Fibroblast of skin of right quadriceps (primary cell): ENCODE measurements at regions not wholly inside any gene's neighbourhood (a gene's known extent, or its start where the extent isn't known, plus 50 kb on each side); places are given as distances from the start of the nearest gene placed in this dataset.

ENCODE experiments used
- DNase-seq: peaks from one replicate; pipeline ENCODE4 v3.0.0-alpha.2; 2013

DNA sequence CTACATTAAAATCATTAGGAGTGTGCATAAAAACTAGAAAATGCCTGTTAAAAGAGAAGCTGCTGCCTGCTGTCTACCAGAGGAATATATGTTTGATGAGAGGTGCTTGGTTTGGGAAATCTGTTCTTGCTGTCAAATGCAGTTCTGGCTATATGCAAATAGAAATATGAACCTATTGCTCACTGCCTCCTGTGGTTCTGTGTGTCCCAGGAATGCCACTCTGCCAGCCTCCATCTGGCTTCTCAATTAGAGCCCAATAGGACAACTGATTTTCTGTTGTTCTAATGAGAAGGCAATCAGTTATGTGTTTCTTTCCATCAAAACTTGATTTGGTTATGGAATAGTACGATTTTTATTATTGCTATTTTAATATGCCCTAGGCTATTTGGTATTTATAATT, 759.7 kb downstream of the HDGFL1 start:
- DNase-seq = no peak

DNA sequence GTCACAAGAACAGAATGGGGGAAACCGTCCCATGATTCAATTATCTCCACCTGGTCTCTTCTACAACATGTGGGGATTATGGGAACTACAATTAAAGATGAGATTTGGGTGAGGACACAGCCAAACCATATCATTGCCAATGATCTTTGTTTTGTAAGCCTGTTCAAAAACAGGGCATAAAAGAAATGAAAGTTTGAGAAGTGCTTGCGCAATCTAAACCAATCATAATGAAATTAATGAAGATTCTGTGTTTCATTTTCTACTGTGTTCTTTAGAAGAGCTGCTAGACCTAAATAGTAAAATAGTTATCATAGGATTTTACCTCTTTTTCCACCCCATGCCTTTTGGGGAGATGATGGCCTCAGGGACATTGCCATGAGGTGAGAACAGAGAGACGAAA, 761.3 kb downstream of the HDGFL1 start:
- no peak for DNase-seq

DNA sequence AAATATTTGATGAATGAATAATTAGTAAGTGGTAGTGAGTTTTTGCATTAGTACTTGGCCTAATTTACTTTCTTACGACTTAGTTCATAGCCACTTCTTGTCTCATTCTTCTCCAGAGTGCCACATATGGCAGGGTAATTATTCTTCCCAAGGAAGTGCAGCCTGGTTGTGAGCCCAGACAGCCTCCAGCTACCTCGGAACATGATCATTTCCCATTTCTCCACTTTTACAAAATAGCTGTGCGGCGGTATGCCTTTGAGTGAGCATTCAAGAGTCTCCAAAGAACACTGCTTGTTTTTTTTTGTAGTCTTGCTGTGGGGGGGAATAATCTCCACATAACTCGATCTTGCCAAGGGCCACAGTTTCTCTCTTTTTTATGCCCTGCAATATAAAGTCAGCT, 765.0 kb downstream of the HDGFL1 start:
- DNase-seq = no peak

DNA sequence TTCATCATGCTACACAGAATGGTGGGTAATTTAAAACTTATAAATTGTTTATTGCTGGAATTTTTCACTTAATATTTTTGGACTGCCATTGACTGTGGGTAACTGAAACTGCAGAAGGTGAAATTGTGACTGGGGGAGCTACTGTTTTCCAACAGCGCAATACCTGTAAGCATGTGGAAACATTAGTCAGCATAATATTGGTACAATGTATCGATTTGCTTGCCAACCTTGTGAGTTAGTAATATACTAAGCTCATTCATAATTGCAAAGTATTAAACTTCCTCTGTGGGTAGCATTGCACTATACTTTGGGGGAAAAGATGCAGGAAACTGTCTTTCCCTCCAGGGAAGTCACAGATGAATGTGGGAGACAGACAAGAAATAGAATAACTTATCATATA, 766.5 kb downstream of the HDGFL1 start:
- no peak for DNase-seq

DNA sequence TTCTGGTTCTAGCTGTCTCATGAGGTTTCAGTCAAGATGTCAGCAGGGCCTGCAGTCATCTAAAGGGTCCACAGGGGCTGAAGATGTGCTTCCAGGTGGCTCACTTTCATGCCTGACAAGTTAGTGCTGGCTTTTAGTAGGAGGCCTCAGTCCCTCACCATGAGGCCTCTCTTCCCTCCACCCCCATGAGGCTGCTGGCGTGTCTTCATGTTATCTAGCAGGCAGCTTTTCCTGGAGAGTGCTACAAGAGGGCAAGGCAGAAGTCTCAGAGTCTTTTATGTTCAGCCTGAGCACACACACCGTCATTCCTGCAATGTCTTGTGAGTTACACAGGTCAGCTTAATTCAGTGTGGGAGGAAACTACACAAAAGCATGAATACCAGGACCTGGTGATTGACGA, 769.9 kb downstream of the HDGFL1 start:
- DNase-seq = no peak

DNA sequence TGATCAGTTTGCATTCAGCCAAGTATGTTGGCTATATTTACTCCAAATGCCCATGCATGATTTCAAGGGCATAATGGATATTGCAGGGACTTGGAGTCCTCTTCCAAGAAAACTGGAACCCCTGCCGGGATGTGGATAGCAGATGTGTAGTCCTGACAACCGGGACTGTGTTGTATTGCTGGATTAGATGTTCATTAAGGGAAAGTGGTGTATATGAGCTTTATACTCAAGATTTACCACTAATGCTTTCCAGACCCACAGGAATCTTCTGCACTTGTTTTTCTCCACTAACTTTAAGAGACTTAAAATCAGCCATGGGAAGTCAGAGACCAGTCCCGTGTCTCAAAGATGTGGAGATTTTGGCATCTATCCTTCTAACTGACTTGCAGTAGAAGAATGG, 770.9 kb downstream of the HDGFL1 start:
- no peak for DNase-seq

DNA sequence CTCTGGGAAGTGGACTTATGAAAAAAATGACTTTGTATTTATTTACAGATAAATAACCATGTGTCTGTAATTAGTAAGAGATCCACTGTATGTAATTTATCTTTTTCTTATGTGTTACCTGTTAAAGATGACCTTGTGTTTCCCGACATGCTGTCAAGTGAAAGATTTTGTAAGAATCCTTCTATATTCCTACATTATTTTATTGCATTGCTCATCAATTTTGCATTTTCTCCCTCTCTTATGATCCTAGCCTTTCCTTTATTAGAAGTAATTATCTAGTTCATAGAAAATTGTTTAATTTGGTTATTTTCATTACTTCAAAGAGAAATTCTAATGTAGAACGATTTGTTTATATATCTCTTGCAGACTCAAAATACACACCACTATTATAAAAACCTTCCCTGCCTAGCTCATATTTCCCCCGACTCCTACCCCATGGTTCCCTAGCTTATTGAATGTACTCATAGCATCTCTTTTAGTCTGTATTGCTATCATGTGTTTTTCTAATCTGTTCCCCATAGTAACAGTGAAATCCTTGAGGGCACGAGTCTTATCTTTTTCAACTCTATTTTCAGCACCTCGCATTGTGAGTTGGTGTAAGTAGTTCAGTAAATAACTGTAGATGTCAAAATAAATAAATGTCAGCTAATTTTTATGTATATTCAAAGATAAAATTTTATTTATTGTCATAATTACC, 774.4 kb downstream of the HDGFL1 start:
- DNase-seq = no peak

DNA sequence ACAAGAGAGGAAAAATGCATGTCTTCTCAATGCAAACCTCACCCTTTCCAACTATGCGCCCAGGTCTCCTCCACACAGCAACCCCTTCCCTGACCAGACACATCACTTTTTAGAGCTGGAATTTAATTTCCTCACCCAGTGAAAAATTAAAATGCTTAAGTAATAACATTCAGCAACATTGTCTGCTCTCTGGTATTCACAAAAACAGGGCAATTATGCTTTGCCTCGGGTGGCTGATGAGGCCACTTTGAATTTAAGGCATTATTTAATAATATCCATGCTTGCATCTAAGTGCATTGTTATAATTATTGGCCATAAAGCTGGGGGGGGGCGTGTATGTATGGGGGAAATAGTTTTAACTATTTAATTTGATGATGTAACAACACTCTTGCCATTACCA, 777.8 kb upstream of the NRSN1 start:
- no peak for DNase-seq

DNA sequence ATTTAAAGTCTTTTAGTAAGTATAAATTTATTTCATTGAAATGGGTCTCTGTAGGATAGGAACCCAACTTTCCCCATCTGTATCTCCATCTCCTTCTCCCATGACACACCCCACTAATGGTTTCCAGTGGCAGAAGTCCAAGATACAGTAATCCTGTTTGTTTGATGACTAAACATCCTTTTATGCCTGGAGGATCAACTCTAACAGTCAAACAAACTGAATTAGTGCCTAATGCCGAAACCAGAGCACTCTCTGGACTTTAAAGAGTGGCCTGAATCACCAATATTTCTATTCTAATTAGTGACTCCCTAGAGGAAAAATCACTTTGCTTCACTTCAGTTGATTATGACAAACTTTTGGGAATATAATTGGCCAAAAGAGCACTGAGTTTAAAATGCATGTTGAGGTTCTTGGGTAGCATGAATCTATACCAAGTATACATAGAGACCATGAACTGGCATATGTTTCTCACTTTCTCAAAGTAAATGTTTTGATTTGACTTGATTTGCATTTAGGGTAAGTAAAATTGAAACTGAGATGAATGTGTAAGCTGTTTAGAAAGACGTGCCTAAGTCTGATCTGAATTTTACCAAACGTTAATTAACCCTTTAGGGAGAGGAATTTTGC, 776.4 kb upstream of the NRSN1 start:
- peak; percentile 92 for DNase-seq

DNA sequence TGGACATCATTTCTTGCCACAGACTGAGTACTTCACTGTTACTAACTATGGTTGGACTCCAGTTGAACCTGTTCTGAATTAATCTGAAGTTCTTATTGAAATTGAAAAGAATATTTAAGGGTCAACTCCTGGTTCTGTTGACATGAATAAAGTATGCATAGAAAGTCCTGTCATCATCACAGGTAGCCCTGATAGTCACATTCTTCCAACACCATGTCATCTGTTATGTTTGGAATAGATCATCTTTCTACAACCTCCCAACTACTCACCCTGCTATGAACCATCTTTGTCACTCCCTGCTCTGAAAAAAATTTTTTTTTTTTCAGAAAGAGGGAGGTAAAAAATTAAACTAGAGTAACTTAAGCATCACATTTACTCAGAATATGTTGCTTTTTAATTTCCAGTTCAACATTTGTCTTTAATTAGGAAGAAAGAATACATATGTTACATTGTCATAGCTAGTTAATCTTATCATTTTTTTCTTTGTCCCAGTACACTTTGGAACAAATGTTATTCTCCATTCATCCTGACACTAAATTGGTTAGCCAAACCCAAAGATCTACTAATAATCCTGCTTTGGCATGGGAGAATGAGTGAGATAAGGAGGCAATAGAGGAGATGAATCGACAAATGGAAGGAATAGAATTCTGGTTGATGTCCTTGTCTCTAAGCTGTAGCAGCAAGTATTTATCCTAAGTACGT, 775.1 kb upstream of the NRSN1 start:
- no peak for DNase-seq

DNA sequence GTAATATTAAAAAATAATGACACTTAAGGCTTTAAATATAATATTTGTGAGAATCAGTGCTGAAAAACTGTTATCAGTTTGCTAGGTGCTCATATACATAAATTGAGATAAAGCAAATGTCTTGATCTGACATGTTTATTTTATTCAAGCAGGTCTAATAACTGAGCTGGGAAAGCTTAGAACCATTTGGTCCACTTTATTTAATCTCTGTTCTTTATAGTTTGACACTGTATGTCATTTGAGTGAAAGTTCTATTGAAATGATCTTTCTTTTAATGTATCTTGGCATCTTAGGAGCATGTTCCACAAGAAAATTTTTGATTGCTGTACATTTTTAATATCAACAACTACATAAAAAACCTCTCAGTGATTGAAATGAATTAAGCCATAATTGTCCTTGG, 772.0 kb upstream of the NRSN1 start:
- DNase-seq = no peak

DNA sequence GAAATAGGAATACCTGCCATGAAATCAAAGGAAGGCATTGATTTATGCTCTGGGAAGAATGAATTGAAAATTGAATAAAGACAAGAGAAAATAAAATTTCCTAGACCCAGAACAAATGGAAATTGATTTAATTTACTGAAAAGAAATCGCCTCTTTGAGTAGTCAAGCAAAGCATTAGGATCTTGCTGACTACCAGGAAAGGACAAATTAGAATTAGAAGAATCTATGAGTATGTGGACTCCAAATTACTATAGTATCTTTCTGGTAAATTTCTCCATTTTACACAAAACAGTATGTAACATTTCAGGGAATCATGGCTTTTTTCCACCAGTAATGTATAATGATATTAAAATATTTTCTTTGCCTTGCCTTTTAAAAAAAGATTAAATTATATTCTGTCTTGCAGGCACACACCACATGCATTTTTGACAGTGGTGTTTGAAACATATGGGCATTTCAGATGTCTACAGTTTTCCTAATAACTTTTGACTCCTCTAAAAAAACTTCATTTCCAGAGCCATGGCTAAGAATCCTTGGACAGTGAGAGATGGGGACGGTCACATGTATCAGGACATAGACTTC, 768.7 kb upstream of the NRSN1 start:
- no peak for DNase-seq

DNA sequence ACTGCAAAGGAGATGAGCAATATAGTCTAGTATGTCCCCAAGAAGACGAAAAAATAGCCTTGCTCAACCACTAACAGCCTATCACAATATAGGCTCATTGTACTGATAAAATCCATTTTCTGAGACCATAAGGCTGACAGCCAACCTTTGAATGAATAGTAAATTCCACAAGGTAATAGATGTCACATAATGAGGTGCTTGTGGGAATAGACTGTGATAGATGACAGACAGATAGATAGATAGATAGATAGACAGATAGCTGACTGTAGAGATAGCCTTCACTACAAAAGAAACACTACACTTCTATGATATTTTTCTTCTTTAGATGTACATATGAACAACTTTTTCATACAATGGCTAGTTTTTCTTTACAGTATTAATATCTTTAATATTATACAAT, 760.3 kb upstream of the NRSN1 start:
- DNase-seq = no peak

DNA sequence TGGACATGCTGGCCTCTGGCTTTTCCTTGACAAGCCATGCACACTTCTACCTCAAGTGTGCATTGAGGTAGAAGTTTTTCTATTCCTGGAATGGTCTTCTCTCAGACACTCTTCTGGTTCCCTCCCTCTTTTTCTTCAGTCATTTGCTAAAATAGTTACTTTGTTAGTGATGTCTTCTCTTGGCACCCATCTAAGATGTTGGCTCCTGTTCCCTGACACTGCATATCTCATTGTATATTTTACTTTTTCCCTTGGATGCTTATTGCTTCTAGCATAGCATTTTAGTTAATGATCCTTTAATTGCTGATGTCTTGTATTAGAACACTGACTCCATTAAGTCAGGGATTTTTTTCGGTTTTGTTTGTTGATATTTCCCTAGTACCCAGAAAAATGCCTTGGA, 758.7 kb upstream of the NRSN1 start:
- no peak for DNase-seq

DNA sequence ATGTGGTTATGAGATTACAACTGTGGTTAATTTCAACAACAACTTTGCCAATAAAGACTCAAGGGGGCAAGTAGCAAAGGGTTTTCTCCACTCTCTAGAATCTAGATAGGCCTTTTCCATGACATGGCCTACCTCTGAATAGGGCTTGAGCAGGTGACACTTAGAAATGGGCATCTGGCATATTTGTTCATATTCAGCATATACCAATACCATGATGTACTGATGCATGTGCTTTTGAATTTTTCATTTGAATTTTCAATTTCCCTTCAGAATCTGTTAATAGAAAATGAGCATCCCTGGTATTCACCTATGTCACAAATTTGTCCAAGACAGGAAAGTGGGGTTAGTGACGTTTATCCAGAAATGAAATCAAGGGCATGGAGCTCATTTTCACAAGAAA, 757.5 kb upstream of the NRSN1 start:
- DNase-seq = no peak

DNA sequence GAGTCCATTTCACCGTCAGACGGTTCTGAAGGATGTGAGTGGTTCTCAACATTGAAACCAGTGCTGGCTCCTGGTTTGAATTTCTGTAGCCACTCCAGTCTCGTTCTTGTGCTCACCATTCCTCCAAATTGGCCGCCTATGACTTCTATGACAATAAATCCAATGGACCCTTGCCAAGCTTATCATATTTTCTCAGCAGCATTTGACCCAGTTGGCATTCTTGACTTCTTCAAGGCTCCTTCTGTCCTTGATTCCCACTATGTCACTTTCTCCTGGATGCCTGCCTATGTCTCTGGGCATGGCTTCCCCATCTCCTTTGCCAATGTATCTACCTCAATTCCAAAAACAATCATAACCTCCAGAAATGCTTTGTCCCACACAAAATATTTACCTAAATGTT, 756.0 kb upstream of the NRSN1 start:
- no peak for DNase-seq

DNA sequence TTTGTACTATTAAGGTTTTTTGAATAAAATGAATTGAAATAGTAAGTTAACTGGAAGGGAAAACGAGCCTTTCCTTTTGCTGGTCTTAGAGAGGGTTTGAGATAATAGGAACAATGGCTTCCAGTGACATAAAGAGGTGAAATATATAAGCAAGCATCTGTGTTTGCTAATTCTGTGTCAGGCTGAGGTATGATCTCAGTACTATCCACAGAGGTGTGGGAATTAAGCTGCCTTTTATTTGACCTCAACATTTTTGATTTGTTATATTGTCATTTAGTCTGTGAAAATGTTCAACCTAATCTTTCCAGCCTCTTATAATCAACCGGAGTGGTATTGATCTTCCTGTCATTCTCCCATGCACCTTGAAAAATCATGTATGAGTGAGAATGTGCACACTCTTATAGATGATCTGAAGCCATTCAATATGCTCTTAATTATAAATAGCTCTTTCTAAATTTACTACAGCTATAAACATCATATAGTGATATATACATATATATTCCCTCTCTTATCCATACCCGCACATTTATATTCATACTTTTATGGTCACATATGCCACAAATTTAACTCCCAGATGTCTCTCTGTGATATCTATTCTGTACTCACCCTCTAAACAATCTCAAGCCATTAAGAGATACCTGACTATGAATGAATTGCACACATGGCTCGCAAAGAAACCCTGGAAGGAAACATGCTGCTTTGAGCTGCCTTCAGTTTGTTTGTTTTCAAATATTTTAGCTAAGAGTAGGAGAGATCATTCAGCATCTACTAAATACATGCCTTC, 754.7 kb upstream of the NRSN1 start:
- DNase-seq = no peak

DNA sequence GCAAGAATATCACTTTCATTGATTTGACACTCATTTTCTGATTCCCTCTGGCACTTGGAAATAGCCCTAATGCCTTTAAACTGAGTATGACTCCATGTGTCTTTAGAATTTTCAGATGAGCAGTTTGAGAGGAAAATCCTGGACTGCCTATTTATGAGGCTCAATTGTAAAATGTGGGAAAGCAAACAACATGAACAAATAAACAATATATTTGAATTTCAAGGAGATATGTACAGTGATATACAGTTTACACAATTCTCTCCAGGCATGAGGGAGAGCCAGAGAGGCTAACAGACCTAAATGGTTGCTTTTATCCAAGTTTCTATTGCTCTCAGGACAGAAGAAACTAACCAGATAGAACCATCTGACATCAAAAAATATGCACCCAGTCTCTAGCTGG, 748.2 kb upstream of the NRSN1 start:
- DNase-seq = no peak

DNA sequence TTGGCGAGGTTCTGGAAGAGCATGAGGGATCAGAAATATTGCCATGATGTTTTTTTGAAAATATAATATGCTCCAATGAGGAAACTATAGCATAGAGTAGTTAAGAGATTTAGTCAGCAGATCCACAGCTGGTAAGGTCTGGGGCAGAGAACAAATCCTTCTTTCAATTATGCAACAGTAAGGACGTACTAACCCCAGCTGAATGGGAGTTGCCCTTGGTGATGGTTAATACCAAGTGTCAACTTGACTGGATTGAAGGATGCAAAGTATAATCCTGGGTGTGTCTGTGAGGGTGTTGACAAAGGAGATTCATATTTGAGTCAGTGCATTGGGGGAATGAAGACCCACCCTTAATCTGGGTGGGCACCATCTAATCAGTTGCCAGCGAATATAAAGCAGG, 745.5 kb upstream of the NRSN1 start:
- no peak for DNase-seq

DNA sequence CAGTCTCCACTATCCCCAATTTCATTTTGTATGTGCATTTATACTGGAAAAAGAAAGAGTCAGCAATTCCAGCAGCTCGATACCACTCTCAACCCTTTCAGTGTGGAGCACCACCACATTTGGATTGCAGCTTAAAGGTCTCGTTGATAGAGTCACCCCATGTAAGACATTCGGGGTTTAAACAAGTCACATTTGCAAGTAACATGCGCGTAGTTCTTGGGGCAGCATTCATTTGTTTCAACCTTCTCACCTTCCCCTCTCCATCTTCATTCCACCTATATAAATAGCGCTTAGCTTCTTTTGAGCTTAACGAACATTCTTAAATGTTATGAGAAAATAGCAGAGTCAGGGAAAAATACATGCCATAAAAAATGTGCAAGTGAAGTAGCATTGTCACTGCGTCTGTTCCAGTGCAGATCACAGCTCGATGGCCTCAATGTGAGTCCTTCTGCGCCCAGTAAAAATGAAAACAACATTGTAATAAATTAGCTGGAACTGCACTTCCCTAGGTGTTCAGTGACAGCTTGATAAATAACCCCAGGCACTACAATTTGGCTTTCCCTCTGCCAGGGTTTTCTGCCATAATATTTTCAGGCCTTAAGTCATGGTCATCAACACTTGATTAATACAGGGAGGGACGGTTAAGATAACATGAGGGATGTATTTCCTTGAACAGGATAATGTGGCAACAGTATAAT, 737.8 kb upstream of the NRSN1 start:
- no peak for DNase-seq

DNA sequence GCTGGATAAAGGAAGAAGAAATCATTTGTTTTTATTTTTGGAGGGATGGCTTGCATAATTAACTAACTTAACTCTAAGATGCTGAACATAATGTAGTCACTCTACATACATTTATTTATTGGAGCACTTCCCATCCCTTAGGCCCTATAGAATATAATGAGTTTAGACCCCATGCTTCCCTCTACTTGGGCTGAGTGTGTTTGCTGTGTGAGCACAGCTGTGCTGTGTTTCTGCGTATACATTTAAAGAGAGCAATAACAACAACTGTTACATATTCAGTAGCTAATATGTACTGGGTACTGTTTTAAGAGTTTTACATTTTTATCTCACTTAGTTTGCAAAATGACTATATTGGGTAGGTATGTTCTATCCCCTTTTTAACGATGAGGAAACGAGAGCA, 736.6 kb upstream of the NRSN1 start:
- DNase-seq = no peak

DNA sequence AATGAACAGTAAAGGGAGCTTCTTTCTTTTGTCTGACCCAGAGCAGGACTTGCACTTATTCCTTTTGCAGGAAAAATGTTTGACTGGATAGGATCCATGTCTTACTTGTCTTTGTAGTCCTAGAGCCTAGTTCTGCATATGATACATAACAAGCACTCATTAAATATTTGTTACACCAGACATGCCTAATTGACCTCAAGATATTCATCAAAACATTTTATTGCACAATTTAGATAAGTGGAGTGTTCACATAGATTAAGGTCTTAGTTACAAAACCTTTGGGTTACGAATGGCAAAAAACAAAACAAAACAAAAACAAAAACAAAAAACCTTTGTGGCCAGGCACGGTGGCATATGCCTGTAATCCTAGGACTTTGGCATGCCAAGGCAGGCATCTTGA, 735.8 kb upstream of the NRSN1 start:
- no peak for DNase-seq

DNA sequence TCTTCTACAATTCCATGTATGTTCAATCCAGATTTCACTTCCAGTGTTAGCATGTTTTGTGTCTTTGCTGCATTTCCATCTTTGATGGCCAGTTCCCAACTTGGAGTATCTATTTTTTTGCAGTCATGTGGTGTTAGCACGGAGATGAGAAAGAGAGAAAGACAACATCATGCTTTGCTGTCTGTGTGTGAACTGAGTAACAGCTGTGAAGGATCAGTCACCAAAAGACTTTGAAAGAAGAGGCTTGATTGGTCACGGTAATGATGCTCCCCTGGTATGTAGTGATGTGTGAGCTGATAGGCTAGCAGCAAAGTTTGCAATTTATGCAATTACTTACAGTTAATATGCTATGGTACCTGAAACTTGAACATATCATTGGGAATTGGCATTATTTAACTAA, 731.3 kb upstream of the NRSN1 start:
- DNase-seq = peak; percentile 1
